LoVo (cell line): ENCODE measurements at regions not wholly inside any gene's neighbourhood (a gene's known extent, or its start where the extent isn't known, plus 50 kb on each side); places are given as distances from the start of the nearest gene placed in this dataset.

Experiments used
- DNase-seq: peaks from one replicate; pipeline ENCODE4 v3.0.0-alpha.2; 2016; ENCODE audit warnings: low spot score

DNA sequence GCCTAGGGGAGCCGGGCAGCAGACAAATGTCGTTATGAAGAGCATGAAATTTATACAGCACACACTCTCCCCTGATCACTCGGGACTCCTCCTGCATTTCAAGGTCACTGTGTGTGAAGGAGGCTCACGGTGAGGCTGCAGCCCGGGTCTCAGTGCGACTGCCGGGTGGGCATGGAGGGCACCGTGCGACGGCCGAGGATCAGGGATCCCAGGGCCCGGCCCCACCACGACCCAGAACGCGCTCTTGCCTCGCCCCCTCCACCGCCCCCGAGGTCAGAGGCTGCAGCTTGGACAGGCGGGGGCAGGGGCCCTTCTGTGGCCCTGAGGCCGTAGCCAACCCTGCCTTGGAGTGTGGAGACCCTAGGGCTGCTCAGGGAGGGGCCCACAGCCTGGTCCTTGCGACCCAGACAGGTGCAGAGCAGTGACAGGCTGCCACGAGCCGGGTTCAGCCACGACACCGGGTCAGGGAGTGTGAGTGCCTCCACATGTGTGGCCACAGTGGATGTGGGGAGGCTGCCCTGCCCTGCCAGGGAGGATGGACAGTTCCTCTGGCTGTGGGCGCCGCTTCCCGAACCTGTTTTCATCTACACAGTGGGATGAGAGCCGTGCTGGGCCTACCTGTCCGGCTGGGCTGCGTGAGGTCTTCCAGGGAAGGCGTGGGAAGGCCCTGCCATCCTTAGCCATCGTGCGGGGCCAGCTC lies 89.3 kb upstream of the NKX1-1 start:
- no peak for DNase-seq

DNA sequence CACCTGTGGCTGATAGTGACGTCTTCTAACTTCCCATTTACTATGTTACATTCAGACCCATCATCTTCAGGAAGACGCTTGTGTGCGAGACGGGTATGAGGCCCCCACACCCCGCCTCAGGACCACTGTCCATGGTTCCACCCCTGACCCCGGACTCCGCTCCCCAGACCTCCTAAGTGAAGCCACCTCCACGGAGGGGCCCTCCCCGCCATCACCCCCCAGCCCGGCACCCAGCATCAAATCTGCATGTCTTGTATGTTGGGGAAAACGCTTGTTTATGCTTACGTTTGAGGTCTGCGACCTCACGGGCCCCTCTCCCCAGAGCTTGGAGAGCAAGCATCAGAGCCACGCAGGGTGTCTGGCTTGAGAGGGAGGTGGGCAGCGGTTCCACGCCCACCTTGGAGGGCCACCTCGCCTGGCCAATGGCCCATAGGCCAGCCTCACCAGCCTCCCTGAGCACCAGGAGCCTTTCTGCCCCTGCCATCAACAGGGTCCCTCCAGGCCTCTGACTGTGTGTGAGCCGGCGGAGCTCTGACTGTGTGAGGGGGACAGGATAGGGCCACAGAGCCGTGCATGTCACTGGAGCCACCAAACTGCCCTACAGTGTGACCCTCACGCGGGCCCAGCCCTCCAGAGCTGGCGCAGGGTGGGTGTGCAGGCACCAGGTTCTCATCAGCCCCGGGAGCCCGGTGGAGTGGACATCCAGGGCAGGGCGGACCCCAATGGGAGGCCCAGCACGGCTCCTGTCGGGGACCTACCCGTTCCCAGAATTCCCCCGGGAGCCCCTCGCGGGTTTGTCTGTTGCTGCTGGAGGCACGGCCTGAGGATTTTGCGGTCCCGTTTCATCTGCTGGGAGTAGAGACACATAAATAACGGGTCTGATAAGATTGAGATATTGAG lies 88.4 kb upstream of the NKX1-1 start:
- DNase-seq: no peak

DNA sequence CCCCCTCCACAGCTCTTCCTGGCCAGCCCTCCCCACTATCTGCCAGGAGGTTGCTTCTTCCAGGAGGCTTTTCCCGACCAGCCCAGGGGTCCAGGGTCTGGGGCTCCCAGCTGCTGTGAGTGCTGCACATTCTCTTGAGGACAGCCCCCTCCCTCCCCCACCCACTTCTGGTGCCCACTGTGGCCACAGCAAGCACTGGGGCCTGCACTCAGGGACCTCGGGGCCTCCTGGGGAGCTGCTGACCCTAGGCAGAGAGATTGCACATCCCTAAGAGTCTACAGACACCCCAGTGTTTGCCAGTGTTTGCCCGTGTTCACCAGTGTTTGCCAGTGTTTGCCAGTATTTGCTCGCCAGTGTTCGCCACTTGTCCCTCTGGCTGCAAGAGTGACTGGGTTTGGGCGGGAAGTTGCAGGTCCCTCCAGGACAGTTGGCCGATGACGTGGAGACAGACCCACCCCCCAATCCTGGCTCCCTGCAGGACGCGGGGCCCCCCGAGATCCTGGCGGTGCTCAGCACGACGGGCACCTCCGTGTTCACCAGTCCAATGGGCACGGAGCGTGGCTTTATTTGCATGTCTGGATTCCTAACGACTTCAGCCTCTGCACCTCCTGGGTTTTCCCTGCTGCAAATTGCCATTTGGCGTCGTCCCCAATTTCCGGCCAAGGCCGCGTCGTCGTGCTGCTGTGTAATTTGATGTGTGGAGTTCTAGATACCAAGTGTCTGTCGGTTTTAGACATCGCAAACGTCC lies 87.5 kb upstream of the NKX1-1 start:
- no peak for DNase-seq

DNA sequence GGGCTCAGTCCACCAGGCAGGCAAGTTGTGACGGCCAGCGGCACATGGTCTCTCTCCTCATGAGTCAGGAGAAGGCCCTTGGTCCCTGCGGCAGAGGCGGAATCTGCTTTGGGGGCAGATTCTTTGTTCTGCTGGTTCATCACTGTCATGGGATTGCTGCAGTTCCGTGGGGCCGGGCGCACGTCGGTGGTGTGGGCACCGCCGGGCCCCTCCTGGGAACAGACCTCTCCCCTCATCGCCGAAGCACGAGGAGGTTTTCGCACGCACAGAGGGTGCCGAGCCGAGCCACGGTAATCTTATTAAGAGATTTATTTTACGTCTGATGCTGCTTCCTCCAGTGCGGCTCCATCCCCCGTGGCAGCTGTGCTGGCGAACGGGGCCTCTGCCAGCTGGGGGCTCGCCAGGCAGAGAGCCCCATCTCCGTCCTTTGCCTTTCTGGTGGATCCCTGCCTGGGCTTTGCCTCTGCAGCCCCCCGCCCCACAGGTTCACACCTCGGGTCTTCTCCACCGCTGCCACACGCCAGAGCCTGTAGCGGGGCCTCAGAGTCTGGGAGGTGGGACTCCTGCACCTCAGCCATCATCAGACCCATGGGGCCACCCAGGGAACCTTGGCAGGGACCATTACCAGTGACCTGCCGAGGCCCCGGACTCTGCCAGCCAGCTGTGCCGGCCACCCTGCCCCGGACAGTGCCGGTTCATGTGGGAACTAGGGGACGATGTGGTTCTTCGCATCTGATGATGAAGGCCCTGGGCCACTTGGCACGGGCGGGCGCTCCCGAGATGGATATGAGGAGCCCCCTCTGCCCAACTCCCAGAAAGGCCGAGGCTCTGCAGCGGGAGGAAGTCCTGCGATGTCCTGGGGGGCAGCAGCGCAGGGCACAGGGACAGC lies 86.7 kb upstream of the NKX1-1 start:
- DNase-seq: no peak

DNA sequence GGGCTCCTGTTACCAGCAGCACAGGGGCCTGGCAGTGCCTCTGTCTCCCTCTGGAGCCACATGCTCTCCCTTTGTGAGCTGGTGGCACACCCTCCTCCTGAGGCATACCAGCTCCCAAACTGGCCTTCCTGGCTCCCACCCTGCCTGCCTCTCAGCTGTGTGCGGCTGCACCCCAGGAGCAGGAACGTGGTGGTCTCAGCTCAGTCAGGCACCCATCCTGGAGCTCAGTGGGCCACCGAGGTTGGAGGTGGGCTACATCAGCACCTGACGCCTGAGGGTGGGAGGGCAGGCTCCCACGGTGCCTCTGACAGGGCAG lies 85.9 kb upstream of the NKX1-1 start:
- no peak for DNase-seq

DNA sequence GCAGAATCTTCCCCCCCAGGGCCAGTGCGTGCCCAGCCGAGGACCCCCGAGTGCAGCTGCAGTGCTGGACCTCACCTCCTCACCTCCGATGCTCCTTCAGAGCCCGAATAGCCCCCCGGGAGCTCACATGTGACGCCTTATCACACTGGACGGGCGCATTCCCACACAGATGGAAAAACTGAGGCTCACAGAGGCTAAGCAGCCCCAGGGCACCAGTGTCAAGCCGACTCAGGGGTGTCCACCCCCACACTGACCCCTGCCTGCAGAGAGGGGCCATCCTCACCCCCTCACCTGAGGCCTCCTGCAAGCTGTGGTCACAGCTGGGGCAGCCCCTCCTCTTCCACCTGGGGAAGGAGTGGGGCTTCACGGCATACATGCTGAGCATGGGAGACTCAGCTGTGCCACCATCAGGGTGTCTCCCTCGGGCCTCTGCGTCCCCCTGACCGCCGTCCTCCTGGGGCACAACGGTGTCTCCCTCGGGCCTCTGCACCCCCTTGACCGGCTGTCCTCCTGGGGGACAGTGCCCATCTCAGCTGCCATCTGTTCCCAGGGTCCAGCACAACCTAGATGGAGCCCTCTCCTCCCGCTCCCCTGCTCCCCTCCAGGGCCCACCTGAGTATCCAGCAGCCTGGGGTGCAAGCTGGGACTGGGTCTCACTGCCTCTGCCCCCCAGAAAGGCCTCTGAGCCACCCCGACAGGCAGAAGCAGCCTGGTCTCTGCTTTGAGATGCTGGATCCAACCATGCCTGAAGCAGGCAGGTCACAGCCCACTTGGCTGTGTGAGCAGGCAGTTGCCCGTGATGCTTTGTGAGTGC lies 85.3 kb upstream of the NKX1-1 start:
- no peak for DNase-seq

DNA sequence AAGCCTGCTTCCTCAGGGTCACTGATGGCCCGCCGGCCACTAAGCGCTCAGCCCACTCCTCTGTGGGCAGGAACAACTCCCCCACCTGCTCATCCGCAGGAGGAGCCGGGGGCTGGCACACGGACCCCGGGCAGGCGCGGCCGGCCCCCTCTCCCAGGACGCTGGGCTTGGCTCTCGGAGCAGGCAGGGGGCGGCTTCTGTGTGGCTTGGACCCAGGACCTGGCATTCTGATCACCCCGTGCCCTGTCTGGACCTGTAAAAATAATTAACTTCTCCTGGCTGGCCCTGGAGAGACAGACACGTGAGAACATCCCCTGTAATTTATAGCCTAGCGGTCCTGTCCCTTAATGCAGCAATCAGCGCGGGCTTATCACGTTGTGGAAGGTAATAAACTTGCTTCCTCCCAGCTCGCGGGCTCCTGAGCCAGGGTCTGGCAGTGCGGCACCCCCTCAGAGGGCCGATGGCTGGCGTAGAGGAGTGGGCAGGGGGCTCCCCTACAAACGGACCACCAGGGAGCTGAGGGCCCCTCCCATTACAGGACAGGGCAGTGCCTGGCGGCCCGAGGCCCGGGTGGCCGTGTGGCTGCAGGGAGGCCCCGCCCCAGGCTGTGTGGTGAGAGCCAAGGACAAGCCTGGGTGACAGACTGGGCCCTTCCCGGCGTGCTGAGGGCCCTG lies 84.5 kb upstream of the NKX1-1 start:
- no peak for DNase-seq

DNA sequence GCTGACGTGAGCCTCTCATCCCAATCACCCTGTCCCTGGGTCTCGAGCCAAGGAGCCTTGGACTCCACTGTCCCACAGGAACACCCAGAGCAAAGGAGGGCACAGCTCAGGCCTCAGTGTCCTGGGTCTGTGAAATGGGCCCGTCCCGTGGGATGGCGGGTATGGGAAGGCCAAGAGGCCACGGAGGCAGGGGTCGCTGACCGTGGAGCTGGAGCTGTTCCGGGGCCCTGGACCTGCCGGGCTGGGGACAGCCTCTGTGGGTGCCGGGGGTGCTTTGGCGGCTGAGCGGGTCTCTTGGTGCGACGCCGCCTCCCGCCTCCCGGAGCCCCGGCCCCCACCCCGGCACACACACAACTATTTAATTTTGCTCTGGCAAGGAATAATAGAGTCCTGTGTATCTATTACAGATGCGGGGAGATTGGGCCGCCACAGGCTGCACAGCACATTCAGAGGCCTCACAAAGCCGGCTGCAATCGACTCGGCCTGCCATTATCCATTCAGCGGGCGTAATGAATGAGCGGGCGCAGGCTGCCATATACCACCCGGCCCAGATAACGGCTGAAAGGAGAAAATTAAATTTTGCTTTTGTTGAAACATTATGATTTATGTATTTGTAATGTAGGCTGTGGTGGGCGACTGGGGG lies 83.9 kb upstream of the NKX1-1 start:
- DNase-seq: no peak

DNA sequence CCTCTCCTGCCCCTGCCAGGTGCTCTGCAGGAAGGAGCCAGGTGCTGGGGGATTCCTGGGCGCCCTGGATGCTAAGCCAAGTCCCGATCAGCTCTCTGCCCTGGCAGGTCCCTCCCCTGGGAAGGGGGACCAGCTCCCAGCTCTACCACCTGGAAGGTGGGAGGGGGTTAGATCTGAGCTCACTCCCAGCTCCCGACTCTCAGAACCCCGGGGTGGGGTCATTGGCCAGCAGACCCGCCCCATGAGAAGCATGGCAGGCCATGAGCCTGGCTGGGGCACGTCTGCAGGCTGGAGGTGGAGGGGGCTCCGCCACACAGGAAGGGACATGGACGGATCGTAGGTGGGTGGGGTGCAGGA lies 83.4 kb upstream of the NKX1-1 start:
- DNase-seq: no peak

DNA sequence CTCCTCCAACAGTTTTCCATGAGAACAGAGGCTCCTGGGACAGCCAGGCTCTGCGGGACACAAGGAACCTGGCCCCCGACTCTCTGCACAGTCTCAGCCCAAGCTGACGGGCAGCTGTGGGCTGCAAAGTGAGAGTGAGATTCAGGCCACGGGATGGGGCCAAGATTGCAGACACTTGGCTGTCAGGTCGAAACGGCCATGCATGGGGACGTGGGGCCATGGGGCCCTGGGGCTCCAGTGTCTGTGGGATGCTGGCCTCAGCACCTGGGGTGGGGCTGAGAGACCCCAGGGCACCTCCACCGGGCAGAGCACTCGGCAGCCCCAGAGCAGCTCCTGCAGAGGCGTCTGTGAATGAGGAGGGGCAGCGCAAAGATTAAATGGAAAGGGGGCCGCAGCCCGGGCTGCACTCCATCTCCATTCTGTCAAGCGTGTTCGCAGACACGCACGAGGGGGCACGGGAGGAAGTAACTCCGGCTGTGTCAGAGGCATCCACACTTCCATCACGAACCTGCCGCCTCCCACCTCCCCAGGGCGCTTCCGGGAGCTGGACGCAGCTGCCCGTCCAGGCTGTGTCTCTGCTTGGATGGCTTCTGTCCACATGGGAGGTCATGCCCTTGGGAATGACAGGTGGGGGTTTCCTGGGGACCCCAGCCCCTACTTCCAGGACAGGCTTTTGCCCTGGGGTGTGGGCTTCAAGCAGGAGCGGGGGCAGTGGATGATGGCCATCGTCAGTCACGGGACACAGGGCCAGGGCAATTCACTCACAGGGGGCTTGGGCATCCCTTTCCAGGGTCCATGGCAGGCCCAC lies 82.8 kb upstream of the NKX1-1 start:
- DNase-seq: no peak

DNA sequence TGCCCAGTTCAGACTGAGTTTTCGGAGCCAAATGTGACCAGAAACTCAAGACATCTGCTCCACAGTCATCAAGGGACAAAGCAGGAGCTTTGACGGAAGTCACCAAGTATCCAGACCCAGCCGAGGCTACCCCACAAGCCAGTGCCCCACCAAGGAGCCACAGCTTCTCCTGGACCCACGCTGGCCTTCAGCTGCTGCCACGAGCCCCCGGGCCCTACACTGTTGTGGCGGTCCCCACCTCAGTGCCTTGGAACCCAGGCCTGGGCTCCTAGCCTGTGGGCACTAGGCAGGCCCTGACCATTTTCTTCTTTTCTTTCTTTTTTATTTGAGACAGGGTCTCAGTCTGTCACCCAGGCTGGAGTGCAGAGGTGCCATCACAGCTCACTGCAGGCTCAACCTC lies 82.1 kb upstream of the NKX1-1 start:
- DNase-seq: no peak

DNA sequence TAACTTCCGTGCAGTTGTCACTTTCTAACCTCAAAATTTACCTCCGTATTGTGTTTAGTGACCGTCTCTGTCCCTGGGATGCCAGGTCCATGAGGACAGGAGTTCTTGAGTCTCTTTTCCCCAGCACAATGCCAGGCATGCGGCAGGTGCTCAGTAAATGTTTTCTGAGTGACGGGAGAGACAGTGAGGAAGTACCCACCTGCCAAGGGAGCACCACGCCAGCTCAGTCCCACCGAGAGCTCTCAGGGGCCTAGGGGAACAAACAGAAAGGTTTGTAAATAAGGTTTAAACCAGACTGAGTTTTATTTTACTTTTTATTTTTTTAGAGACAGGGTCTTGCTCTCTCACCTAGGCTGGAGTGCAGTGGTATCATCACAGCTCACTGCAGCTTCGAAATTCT lies 81.5 kb upstream of the NKX1-1 start:
- DNase-seq: no peak

DNA sequence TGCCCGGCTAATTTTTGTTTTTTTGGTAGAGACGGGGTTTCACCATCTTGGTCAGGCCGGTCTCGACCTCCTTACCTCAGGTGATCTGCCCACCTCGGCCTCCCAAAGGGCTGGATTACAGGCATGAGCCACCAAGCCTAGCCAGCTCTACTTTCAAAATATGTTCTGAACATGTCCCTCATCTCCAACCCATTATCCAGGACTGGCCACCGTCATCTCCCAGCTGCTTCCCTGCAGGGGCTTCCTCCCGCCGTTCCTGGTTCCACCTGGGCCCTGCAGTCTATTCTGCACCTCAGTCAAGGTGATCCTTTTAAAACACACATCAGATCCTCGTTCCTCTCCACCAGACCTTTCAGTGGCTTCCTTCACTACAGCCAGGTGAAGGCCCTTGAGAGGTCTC lies 80.9 kb upstream of the NKX1-1 start:
- DNase-seq: no peak

DNA sequence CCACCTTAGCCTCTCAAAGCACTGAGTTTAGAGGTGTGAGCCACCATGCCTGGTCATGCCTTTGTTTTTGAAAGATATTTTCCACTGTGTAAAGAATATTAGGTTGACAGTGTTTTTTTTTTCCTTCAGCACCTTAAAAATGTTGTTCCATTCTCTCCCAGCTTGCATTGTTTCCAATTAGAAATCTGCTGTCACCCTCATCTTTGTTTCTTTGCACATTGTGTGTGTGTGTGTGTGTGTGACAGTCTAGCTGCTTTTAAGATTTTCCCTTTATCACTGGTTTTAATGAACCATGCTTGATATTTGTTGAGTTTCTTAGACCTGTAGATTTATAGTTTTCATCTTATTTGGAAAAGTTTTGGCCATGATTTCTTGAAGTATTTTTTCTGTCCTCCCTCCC lies 79.0 kb upstream of the NKX1-1 start:
- no peak for DNase-seq

DNA sequence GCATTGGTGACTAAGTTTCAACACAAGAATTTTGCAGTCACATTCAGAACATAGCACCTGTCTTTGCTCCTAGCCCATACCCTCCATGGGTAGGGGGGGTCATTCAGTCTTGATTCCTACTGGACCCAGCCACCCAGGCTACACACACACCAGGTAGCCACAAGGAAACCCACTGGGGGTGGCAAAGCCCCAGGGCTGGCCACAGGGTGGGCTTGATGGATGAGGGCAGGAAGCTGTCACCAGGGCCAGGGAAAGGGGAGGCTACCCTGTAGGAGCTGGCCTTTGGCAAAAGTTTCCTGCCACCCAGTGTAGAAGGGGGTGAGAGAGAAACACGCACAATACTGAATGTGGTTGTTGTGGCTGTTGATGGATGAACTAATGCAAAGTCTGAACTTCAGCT lies 74.5 kb upstream of the NKX1-1 start:
- DNase-seq: no peak

DNA sequence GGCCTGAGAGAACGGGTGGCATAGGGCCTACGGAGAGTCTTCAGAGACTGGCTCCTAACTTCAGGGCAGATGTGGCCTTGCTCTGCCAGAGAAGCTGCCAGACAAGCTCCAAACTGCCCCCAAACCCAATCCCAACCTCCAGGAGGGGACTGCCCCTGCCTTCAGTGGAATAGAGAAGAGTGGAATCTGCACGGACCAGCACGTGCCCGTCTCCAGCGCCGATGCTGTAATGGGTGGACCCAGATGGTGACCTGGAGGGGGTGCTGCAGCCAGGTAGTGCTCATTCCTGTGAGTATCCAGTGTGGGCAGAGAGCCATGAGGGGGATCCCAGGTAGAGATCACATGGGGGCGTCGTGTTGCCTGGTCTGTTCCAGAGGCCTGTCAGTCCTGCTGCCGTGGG lies 73.2 kb upstream of the NKX1-1 start:
- no peak for DNase-seq

DNA sequence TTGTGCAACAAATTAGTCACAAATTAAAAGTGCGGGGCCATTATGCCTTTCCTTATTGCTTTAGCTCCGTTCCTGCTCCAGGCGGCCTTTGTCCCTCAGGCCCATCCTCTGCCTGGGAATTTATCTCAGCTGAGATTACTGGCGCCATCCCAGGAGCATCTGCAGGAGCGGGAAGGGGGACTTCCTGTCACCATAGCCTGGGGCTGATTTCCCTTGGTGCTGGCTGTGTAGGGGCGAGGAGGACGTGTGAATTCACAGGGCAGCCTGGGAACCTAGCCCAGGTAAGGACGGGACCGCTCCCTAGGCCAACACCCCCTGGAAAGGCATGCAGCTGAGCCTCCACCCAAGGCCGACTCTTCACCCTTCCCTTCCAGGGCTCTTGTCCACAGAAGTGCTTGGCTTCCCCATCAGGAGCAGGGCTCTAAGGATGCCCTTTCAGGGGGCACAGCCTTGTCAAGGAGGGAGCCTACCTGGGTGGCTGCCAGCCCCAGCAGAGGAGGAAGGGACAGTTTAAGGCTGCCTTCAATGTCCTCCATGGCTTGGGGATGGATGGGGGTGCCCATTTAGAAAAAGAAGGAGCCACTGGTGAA lies 72.6 kb upstream of the NKX1-1 start:
- no peak for DNase-seq

DNA sequence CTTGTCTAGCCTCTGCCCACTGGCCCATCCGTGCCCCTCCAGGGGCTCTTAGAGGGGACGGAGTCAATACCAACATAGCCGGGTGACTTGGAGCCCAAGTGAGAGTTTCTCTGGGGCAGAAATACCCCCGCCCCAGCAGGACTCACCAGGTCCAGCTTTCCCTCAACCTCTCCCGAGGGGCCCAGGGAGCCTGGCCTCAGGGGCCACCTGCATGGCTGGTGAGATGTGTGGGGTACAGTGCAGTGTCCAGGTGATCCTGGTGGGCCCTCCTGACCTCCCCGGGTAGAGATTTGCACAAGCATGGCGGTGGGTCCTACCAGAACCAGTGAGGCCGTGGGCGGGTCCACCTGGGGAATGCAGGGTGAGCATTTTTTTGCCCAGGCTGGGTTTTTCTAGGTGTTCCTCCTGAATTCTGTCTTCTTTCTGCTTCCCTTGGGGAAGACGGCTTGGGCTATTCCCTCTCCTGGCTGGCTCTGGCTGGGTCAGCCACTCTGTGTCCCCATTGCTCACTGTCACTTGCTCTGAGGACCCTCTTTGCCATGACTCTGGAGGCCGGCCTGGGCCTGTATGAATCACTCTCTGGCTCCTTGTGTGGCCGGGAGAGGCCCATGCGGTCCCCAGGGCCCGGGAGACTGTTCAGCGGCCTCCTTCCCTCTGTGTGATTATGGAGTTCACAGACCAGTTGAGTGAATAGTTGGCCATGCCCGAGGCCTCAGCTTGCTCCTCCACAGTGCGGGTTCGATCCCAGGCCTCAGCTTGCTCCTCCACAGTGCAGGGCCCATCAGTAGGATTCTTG lies 71.0 kb upstream of the NKX1-1 start:
- no peak for DNase-seq
